HG03354 (cell line): ENCODE measurements at regions not wholly inside any gene's neighbourhood (a gene's known extent, or its start where the extent isn't known, plus 50 kb on each side); places are given as distances from the start of the nearest gene placed in this dataset.

Source experiments
- ATAC-seq: cut with Tn5 transposase; IDR thresholded peaks from one replicate; pipeline ENCODE4 v1.9.1; 2021; ENCODE audit warnings: mild to moderate bottlenecking; ENCODE audit not compliant: unreplicated experiment, poor library complexity, severe bottlenecking

GRCh38 chr4:36900446-36900987 is 344.0 kb upstream of the NWD2 start:
- no peak for ATAC-seq

GRCh38 chr4:36904823-36905222 is 339.7 kb upstream of the NWD2 start:
- no peak for ATAC-seq

GRCh38 chr4:36914106-36914505 is 330.4 kb upstream of the NWD2 start:
- ATAC-seq = no peak

- no peak for ATAC-seq
Observed at GRCh38 chr4:36915717-36916116, 328.8 kb upstream of the NWD2 start.

- no peak for ATAC-seq
Observed at GRCh38 chr4:36917413-36917812, 327.1 kb upstream of the NWD2 start.

- ATAC-seq = no peak
Observed at GRCh38 chr4:36919721-36920120, 324.8 kb upstream of the NWD2 start.

GRCh38 chr4:36921476-36922216 is 322.9 kb upstream of the NWD2 start:
- ATAC-seq = no peak

- no peak for ATAC-seq
Observed at GRCh38 chr4:36930562-36931111, 313.9 kb upstream of the NWD2 start.

- no peak for ATAC-seq
Observed at GRCh38 chr4:36944232-36944631, 300.3 kb upstream of the NWD2 start.

- ATAC-seq = no peak
Observed at GRCh38 chr4:36961420-36961819, 283.1 kb upstream of the NWD2 start.

GRCh38 chr4:36966756-36967460 is 277.6 kb upstream of the NWD2 start:
- no peak for ATAC-seq

- no peak for ATAC-seq
Observed at GRCh38 chr4:36979533-36979932, 265.0 kb upstream of the NWD2 start.

- ATAC-seq = peak; percentile 86
Observed at GRCh38 chr4:36990128-36990872, 254.2 kb upstream of the NWD2 start.

GRCh38 chr4:36997727-36998126 is 246.8 kb upstream of the NWD2 start:
- peak; percentile 61 for ATAC-seq

- ATAC-seq = no peak
Observed at GRCh38 chr4:37000281-37000680, 244.3 kb upstream of the NWD2 start.

- no peak for ATAC-seq
Observed at GRCh38 chr4:37001688-37002436, 242.7 kb upstream of the NWD2 start.

- ATAC-seq = no peak
Observed at GRCh38 chr4:37002625-37003024, 241.9 kb upstream of the NWD2 start.

GRCh38 chr4:37008199-37008598 is 236.3 kb upstream of the NWD2 start:
- no peak for ATAC-seq

GRCh38 chr4:37014584-37014983 is 230.0 kb upstream of the NWD2 start:
- no peak for ATAC-seq
